GM12878 (cell line): ENCODE measurements at regions not wholly inside any gene's neighbourhood (a gene's known extent, or its start where the extent isn't known, plus 50 kb on each side); places are given as distances from the start of the nearest gene placed in this dataset.

ENCODE experiments used
- ATAC-seq: fragments of 200-7000 bp; cut with Tn5 transposase; 3 replicates; pipeline ENCODE4 v1.9.1; 2020; ENCODE audit warnings: mild to moderate bottlenecking, moderate library complexity
- BruUV-seq: library from RNA; stranded (reverse); fragments of 400-500 nt; replicated peaks from 2 replicates; lab custom pipeline; 2021; lab: Mats Ljungman, UMichigan
- CTCF ChIA-PET: fragments of 300-600 bp; sonication (Branson Sonifier 250); formaldehyde crosslinking; extraction: SDS; loops from one replicate; lab custom pipeline; 2021; ENCODE audit warnings: inconsistent platforms; lab: Yijun Ruan, JAX
- POLR2A ChIA-PET: fragments of 350-600 bp; formaldehyde crosslinking; extraction: SDS; loops from one replicate; lab custom pipeline; 2021; ENCODE audit warnings: inconsistent platforms; lab: Charles Lee
- RAD21 ChIA-PET: fragments of 300-600 bp; sonication (Branson Sonifier 250); formaldehyde crosslinking; loops from one replicate; lab custom pipeline; 2023; ENCODE audit warnings: antibody characterized with exemption; ENCODE audit not compliant: unreplicated experiment; lab: Charles Lee
- SMC1A ChIA-PET: fragments of 300-600 bp; sonication (Branson Sonifier 250); formaldehyde crosslinking; loops from one replicate; lab custom pipeline; 2023; ENCODE audit not compliant: unreplicated experiment, uncharacterized antibody; lab: Charles Lee
- DNase-seq: peaks from one replicate; pipeline ENCODE4 v3.0.0-alpha.2; 2011; ENCODE audit warnings: low read depth, low spot score
- FAIRE-seq: peaks from 3 replicates; lab custom pipeline; 2011; peaks lifted over from hg19 to GRCh38; lab: Jason Lieb, UNC
- H2AFZ ChIP-seq: 2 replicates; pipeline ENCODE4 v1.6.0; 2011; ENCODE audit warnings: low read depth, low read length, control low read depth; ENCODE audit not compliant: control insufficient read depth
- H3K27ac ChIP-seq: 2 replicates; pipeline ENCODE4 v1.5.1; 2011; ENCODE audit warnings: control low read depth; ENCODE audit not compliant: control insufficient read depth, insufficient read depth
- H3K27me3 ChIP-seq, 2 experiments: replicated peaks in 1 of 2; 2 replicates each; pipeline versions ENCODE4 v1.6.0 to v1.6.1; 2011; ENCODE audit warnings: low read length in 1 of 2; ENCODE audit not compliant: control insufficient read depth in 2 of 2, insufficient read depth in 2 of 2
- H3K36me3 ChIP-seq, 2 experiments: 2 replicates each; pipeline ENCODE4 v1.5.1; 2011; ENCODE audit warnings: low read length in 1 of 2; ENCODE audit not compliant: control insufficient read depth in 2 of 2, insufficient read depth in 2 of 2
- H3K4me1 ChIP-seq: 2 replicates; pipeline ENCODE4 v1.6.1; 2011; ENCODE audit warnings: mild to moderate bottlenecking, low read length, moderate library complexity, mixed read lengths; ENCODE audit not compliant: control insufficient read depth, insufficient read depth
- H3K4me2 ChIP-seq: 2 replicates; pipeline ENCODE4 v1.6.0; 2011; ENCODE audit warnings: control low read depth; ENCODE audit not compliant: control insufficient read depth, insufficient read depth
- H3K4me3 ChIP-seq: fragments of 200-600 bp; sonication (generic); 2 replicates; pipeline ENCODE4 v1.5.1; 2016
- H3K79me2 ChIP-seq: 2 replicates; pipeline ENCODE4 v1.6.0; 2011; ENCODE audit warnings: low read length; ENCODE audit not compliant: control insufficient read depth, insufficient read depth
- H3K9ac ChIP-seq: 2 replicates; pipeline ENCODE4 v1.8.0; 2011; ENCODE audit warnings: low read length, control low read depth, mixed read lengths; ENCODE audit not compliant: control insufficient read depth, insufficient read depth
- H3K9me3 ChIP-seq: replicated peaks from 3 replicates; pipeline ENCODE4 v1.5.1; 2011; ENCODE audit warnings: mild to moderate bottlenecking, low read length; ENCODE audit not compliant: control insufficient read depth, insufficient read depth
- H4K20me1 ChIP-seq: 2 replicates; pipeline ENCODE4 v1.6.0; 2011; ENCODE audit not compliant: control insufficient read depth, insufficient read depth
- SUZ12 ChIP-seq: fragments of 200-600 bp; sonication (generic); IDR thresholded peaks from one replicate; pipeline ENCODE4 v1.6.1; 2018; ENCODE audit warnings: antibody characterized with exemption, mild to moderate bottlenecking; ENCODE audit not compliant: unreplicated experiment
- WGBS: methylation state at CpG from one replicate; pipeline ENCODE4 v1.1.6; 2016; ENCODE audit warnings: low lambda C conversion rate; ENCODE audit not compliant: insufficient replicate concordance, insufficient coverage; ENCODE audit errors: missing lambda C conversion rate; 5-methylcytosine and 5-hydroxymethylcytosine counted together
- in situ Hi-C: fragments of 300-500 bp; cut with MboI; formaldehyde crosslinking; loops from 9 replicates; pipeline ENCODE4 v1.14.3; 2018; ENCODE audit warnings: mixed read lengths
- intact Hi-C: fragments of 100-400 bp; cut with micrococcal nuclease; formaldehyde crosslinking; loops from one replicate; pipeline ENCODE4 v1.14.2; 2022; ENCODE audit not compliant: unreplicated experiment
- TF ChIP-seq, protein P1 (sequence below): IDR thresholded peaks from 2 replicates; pipeline ENCODE4 v1.6.1; 2012; ENCODE audit warnings: improper control_type of control experiment, low read depth, low read length; ENCODE audit not compliant: insufficient replicate concordance

GRCh38 chr12:30822385-30823155, 67.8 kb upstream of the CAPRIN2 start:
- RAD21 ChIA-PET: no interaction called here
- SMC1A ChIA-PET: no interaction called here
- peak; percentile 78 for ATAC-seq
- WGBS: 4% methylated on average over 47 of the region's 50 CpGs
- H3K9ac ChIP-seq: peak overlapping the region; percentile 2; the same call in 1 of the 2 replicates
- DNase-seq: no peak
- peak overlapping the region; percentile 20 for H2AFZ ChIP-seq
- intact Hi-C loops: no loop called here
- H3K36me3 ChIP-seq: no peaks in the 10 kb centered on the region
- POLR2A ChIA-PET: no interaction called here
- peak overlapping the region; percentile 51 for H3K4me3 ChIP-seq
- no TSS peak for BruUV-seq
- H3K4me1 ChIP-seq: no peaks in the 10 kb centered on the region
- TF ChIP-seq SUZ12: peak; percentile 70
- TF ChIP-seq, protein P1, sequence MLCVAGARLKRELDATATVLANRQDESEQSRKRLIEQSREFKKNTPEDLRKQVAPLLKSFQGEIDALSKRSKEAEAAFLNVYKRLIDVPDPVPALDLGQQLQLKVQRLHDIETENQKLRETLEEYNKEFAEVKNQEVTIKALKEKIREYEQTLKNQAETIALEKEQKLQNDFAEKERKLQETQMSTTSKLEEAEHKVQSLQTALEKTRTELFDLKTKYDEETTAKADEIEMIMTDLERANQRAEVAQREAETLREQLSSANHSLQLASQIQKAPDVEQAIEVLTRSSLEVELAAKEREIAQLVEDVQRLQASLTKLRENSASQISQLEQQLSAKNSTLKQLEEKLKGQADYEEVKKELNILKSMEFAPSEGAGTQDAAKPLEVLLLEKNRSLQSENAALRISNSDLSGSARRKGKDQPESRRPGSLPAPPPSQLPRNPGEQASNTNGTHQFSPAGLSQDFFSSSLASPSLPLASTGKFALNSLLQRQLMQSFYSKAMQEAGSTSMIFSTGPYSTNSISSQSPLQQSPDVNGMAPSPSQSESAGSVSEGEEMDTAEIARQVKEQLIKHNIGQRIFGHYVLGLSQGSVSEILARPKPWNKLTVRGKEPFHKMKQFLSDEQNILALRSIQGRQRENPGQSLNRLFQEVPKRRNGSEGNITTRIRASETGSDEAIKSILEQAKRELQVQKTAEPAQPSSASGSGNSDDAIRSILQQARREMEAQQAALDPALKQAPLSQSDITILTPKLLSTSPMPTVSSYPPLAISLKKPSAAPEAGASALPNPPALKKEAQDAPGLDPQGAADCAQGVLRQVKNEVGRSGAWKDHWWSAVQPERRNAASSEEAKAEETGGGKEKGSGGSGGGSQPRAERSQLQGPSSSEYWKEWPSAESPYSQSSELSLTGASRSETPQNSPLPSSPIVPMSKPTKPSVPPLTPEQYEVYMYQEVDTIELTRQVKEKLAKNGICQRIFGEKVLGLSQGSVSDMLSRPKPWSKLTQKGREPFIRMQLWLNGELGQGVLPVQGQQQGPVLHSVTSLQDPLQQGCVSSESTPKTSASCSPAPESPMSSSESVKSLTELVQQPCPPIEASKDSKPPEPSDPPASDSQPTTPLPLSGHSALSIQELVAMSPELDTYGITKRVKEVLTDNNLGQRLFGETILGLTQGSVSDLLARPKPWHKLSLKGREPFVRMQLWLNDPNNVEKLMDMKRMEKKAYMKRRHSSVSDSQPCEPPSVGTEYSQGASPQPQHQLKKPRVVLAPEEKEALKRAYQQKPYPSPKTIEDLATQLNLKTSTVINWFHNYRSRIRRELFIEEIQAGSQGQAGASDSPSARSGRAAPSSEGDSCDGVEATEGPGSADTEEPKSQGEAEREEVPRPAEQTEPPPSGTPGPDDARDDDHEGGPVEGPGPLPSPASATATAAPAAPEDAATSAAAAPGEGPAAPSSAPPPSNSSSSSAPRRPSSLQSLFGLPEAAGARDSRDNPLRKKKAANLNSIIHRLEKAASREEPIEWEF: no peak
- TF ChIP-seq, all 136 proteins: peak for 1
- no peak for FAIRE-seq
- Histone ChIP-seq H3K27ac (no peak overlapping the region), H3K9me3 (no peaks in the 10 kb centered on the region), H3K79me2 (no peaks in the 10 kb centered on the region), H3K4me2 (peak overlapping the region; percentile 66), H3K27me3 (peaks cover 5 to 7% of the 10 kb centered on the region in 2 experiments; a peak in 3 of 4 replicates), H4K20me1 (no peaks in the 10 kb centered on the region; the same call in 1 of the 2 replicates)
- CTCF ChIA-PET: no interaction called here
- in situ Hi-C loops: no loop called here
